H1 (cell line): ENCODE measurements at regions not wholly inside any gene's neighbourhood (a gene's known extent, or its start where the extent isn't known, plus 50 kb on each side); places are given as distances from the start of the nearest gene placed in this dataset.

Source experiments
- CTCF ChIA-PET: fragments of 300-600 bp; sonication (Branson Sonifier 250); formaldehyde crosslinking; loops from one replicate; lab custom pipeline; 2021; ENCODE audit not compliant: partially characterized antibody; lab: Charles Lee
- POLR2A ChIA-PET: fragments of 300-600 bp; sonication (Branson Sonifier 250); formaldehyde crosslinking; loops from one replicate; lab custom pipeline; 2021; ENCODE audit warnings: inconsistent platforms; ENCODE audit not compliant: partially characterized antibody; lab: Charles Lee
- DNase-seq, 2 experiments: peaks; one replicate each; pipeline versions ENCODE4 v3.0.0 to v3.0.0-alpha.2; 2010 to 2022; ENCODE audit warnings: low spot score in 2 of 2, low read depth in 1 of 2, mixed read lengths in 1 of 2
- FAIRE-seq: peaks from 2 replicates; lab custom pipeline; 2011; peaks lifted over from hg19 to GRCh38; lab: Jason Lieb, UNC
- H2AFZ ChIP-seq: 2 replicates; pipeline ENCODE4 v1.8.1; 2012; ENCODE audit warnings: low read length, inconsistent platforms
- H2AK5ac ChIP-seq: 2 replicates; pipeline ENCODE4 v1.6.1; 2013; ENCODE audit warnings: low read depth, low read length
- H2BK120ac ChIP-seq: replicated peaks from 2 replicates; pipeline ENCODE3; 2013; ENCODE audit warnings: low read depth, low read length, inconsistent platforms
- H2BK12ac ChIP-seq: 2 replicates; pipeline ENCODE4 v1.6.1; 2013; ENCODE audit warnings: low read depth, low read length
- H2BK15ac ChIP-seq: 2 replicates; pipeline ENCODE4 v1.6.1; 2013; ENCODE audit warnings: low read length
- H2BK20ac ChIP-seq: 2 replicates; pipeline ENCODE4 v1.6.1; 2013; ENCODE audit warnings: low read length
- H2BK5ac ChIP-seq: 2 replicates; pipeline ENCODE4 v1.6.1; 2013; ENCODE audit warnings: low read depth, low read length
- H3K14ac ChIP-seq: 2 replicates; pipeline ENCODE4 v1.6.1; 2013; ENCODE audit warnings: inconsistent platforms; ENCODE audit not compliant: insufficient read length
- H3K18ac ChIP-seq: 2 replicates; pipeline ENCODE4 v1.6.1; 2013; ENCODE audit warnings: low read length; ENCODE audit errors: extremely low read depth
- H3K23ac ChIP-seq: 2 replicates; pipeline ENCODE4 v1.6.1; 2013; ENCODE audit warnings: inconsistent platforms; ENCODE audit not compliant: insufficient read length
- H3K23me2 ChIP-seq: 2 replicates; pipeline ENCODE4 v1.6.1; 2013; ENCODE audit warnings: low read depth, low read length
- H3K27ac ChIP-seq: 2 replicates; pipeline ENCODE4 v1.6.1; 2011; ENCODE audit warnings: low read depth, low read length, inconsistent platforms
- H3K27me3 ChIP-seq, 4 experiments: replicated peaks in 1 of 4; 1 replicate in 1 of 4; 2 replicates in 3 of 4; pipeline versions ENCODE4 v1.6.1 to v1.8.1; 2011 to 2013; ENCODE audit warnings: low read length in 3 of 4, mild to moderate bottlenecking in 3 of 4, inconsistent platforms in 2 of 4, mixed read lengths in 2 of 4, moderate library complexity in 1 of 4; ENCODE audit not compliant: control insufficient read depth in 3 of 4, insufficient read depth in 3 of 4; ENCODE audit errors: extremely low read depth in 1 of 4
- H3K36me3 ChIP-seq, 4 experiments: 2 replicates each; pipeline versions ENCODE4 v1.6.1 to v1.8.1; 2011 to 2013; ENCODE audit warnings: mild to moderate bottlenecking in 4 of 4, low read length in 3 of 4, moderate library complexity in 2 of 4, control low read depth in 1 of 4, inconsistent platforms in 1 of 4; ENCODE audit not compliant: insufficient read depth in 4 of 4, control insufficient read depth in 2 of 4
- H3K4ac ChIP-seq: replicated peaks from 2 replicates; pipeline ENCODE3; 2013; ENCODE audit warnings: low read length, low read depth, mixed read lengths, inconsistent platforms; ENCODE audit not compliant: insufficient read length
- H3K4me1 ChIP-seq, 4 experiments: replicated peaks in 1 of 4; 1 replicate in 1 of 4; 2 replicates in 3 of 4; pipeline versions ENCODE4 v1.6.1 to v1.8.1; 2011 to 2013; ENCODE audit warnings: low read length in 3 of 4, inconsistent platforms in 2 of 4, mixed read lengths in 1 of 4; ENCODE audit not compliant: insufficient read depth in 4 of 4, control insufficient read depth in 3 of 4
- H3K4me2 ChIP-seq, 2 experiments: 2 replicates each; pipeline versions ENCODE4 v1.6.1 to v1.8.1; 2011 to 2013; ENCODE audit warnings: low read depth in 2 of 2, low read length in 2 of 2, control low read depth in 1 of 2, inconsistent platforms in 1 of 2, mild to moderate bottlenecking in 1 of 2; ENCODE audit not compliant: insufficient read depth in 1 of 2
- H3K4me3 ChIP-seq, 4 experiments: fragments of 200-600, 300-600 bp in 1 of 4; sonication (generic), shearing (Covaris generic), sonication (Bioruptor Twin) in 1 of 4; 2 replicates each; pipeline versions ENCODE4 v1.5.1 to v1.8.1; 2011 to 2016; ENCODE audit warnings: low read length in 4 of 4, low read depth in 3 of 4, control low read depth in 2 of 4, inconsistent platforms in 2 of 4, mild to moderate bottlenecking in 2 of 4, mixed read lengths in 1 of 4, moderate library complexity in 1 of 4; ENCODE audit not compliant: insufficient read depth in 2 of 4; ENCODE audit errors: extremely low read depth in 1 of 4
- H3K56ac ChIP-seq: replicated peaks from 2 replicates; pipeline ENCODE3; 2013; ENCODE audit warnings: low read depth, mild to moderate bottlenecking, mixed read lengths, low read length, inconsistent platforms; ENCODE audit not compliant: insufficient read length
- H3K79me1 ChIP-seq: 2 replicates; pipeline ENCODE4 v1.6.1; 2013; ENCODE audit warnings: low read depth, low read length, control low read depth
- H3K79me2 ChIP-seq, 2 experiments: 2 replicates each; pipeline versions ENCODE4 v1.6.1 to v1.8.1; 2012 to 2013; ENCODE audit warnings: low read length in 2 of 2, mild to moderate bottlenecking in 2 of 2, inconsistent platforms in 1 of 2; ENCODE audit not compliant: insufficient read depth in 2 of 2, control insufficient read depth in 1 of 2
- H3K9ac ChIP-seq, 4 experiments: replicated peaks in 1 of 4; 1 replicate in 1 of 4; 2 replicates in 3 of 4; pipeline versions ENCODE4 v1.6.1 to v1.8.1; 2011 to 2013; ENCODE audit warnings: low read depth in 3 of 4, low read length in 3 of 4, control low read depth in 2 of 4, mild to moderate bottlenecking in 2 of 4, moderate library complexity in 2 of 4, inconsistent platforms in 1 of 4; ENCODE audit errors: extremely low read depth in 1 of 4
- H3K9me3 ChIP-seq, 2 experiments: 2 replicates each; pipeline versions ENCODE4 v1.6.1 to v1.8.1; 2012 to 2013; ENCODE audit warnings: mild to moderate bottlenecking in 2 of 2, moderate library complexity in 2 of 2, control low read depth in 1 of 2, inconsistent platforms in 1 of 2, low read depth in 1 of 2, low read length in 1 of 2, mixed read lengths in 1 of 2; ENCODE audit not compliant: insufficient read depth in 2 of 2
- H4K20me1 ChIP-seq, 2 experiments: replicated peaks in 1 of 2; 2 replicates each; pipeline versions ENCODE3 to v1.8.1; 2011 to 2013; ENCODE audit warnings: inconsistent platforms in 2 of 2, low read length in 2 of 2, mild to moderate bottlenecking in 1 of 2; ENCODE audit not compliant: insufficient read depth in 2 of 2, control insufficient read depth in 1 of 2
- H4K5ac ChIP-seq: 2 replicates; pipeline ENCODE4 v1.6.1; 2013; ENCODE audit warnings: low read length, low read depth, mixed read lengths, inconsistent platforms; ENCODE audit not compliant: insufficient read length
- H4K8ac ChIP-seq: 2 replicates; pipeline ENCODE4 v1.8.0; 2013; ENCODE audit warnings: mild to moderate bottlenecking, moderate library complexity, low read length, inconsistent platforms; ENCODE audit not compliant: insufficient read depth; ENCODE audit errors: extremely low read depth
- H4K91ac ChIP-seq: replicated peaks from 2 replicates; pipeline ENCODE3; 2013; ENCODE audit warnings: low read length, mixed read lengths, inconsistent platforms; ENCODE audit not compliant: insufficient read length
- CHD1 ChIP-seq: IDR thresholded peaks from 2 replicates; pipeline ENCODE4 v1.6.1; 2012; ENCODE audit warnings: low read depth, low read length, improper control_type of control experiment
- KDM5A ChIP-seq: fragments of 200-600 bp; IDR thresholded peaks from 2 replicates; pipeline ENCODE4 v1.7.1; 2012; ENCODE audit warnings: mild to moderate bottlenecking, low read length, inconsistent platforms, mixed read lengths
- SAP30 ChIP-seq: fragments of 300-600 bp; sonication (generic); IDR thresholded peaks from 2 replicates; pipeline ENCODE4 v1.7.1; 2012; ENCODE audit warnings: low read length, moderate library complexity, mild to moderate bottlenecking, inconsistent platforms; ENCODE audit not compliant: insufficient read depth, insufficient replicate concordance
- WGBS, 2 experiments: shearing (Covaris generic) in 1 of 2; methylation state at CpG; one replicate each; pipeline versions ENCODE4 v1.1.6 to v1.1.7; 2013 to 2015; ENCODE audit warnings: low lambda C conversion rate in 2 of 2, mixed read lengths in 2 of 2, inconsistent platforms in 1 of 2, low coverage in 1 of 2, missing lambda C conversion rate in 1 of 2; ENCODE audit not compliant: insufficient replicate concordance in 2 of 2, insufficient coverage in 1 of 2, insufficient read length in 1 of 2; ENCODE audit errors: extremely low coverage in 1 of 2, missing lambda C conversion rate in 1 of 2; 5-methylcytosine and 5-hydroxymethylcytosine counted together

- WGBS, 2 experiments: 87% methylated on average over 3 of the region's 3 CpGs; no CpG with 5 or more reads in 1 of the 2 experiments
- Histone ChIP-seq H3K27me3 (no peaks in the 10 kb centered on the region), H4K5ac (no peak overlapping the region), H2AK5ac (no peak overlapping the region), H3K79me2 (no peaks in the 10 kb centered on the region), H3K9ac (no peak overlapping the region), H2AFZ (no peak overlapping the region), H4K20me1 (no peaks in the 10 kb centered on the region), H3K36me3 (no peaks in the 10 kb centered on the region), H4K8ac (no peak overlapping the region), H3K23me2 (no peaks in the 10 kb centered on the region), H2BK12ac (no peak overlapping the region), H3K23ac (no peak overlapping the region), H3K27ac (no peak overlapping the region), H4K91ac (no peak overlapping the region), H3K18ac (no peak overlapping the region), H2BK120ac (no peak overlapping the region), H3K9me3 (peaks cover 13 to 52% of the 10 kb centered on the region in 2 experiments), H3K4me2 (no peak overlapping the region), H3K14ac (no peak overlapping the region), H2BK5ac (no peak overlapping the region), H3K56ac (no peak overlapping the region), H3K79me1 (no peaks in the 10 kb centered on the region), H2BK20ac (no peak overlapping the region), H3K4me1 (no peaks in the 10 kb centered on the region), H3K4me3 (no peak overlapping the region), H3K4ac (no peak overlapping the region), H2BK15ac (no peak overlapping the region)
- FAIRE-seq: no peak
- DNase-seq: no peak
- no peak for TF ChIP-seq SAP30
- TF ChIP-seq KDM5A: no peak
- no peak for TF ChIP-seq CHD1
- ChIA-PET CTCF (no interaction called here), POLR2A (no interaction called here)
Measured at GRCh38 chr16:35714665-35715064, 2255.3 kb downstream of the TP53TG3F start.
